ENCODE measurements at regions not wholly inside any gene's neighbourhood (a gene's known extent, or its start where the extent isn't known, plus 50 kb on each side); places are given as distances from the start of the nearest gene placed in this dataset.

DNA sequence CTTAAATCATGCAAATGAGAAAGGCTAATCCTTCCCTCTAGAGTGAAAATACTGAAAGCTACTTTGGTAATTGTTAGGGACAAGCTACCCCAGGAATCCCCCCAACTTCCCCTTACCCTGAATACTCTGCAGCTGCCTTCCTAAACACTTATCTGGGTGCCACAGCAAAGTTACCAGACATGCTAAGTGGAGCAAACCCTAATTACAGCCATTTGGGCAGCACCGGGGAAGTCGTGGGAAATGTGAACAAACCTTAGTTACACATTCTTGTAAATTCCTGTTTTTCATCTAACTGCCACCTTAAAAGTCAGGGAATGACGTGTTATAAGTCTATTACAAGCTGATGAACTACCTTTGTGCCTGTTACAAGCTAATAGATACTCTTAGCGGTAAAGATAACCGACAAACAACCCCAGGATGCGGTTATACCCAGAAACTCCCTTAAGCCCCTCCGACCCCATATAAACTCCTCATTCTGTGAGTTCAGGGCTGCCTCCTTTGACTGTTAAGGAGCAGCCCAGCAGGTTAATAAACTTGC lies 66.0 kb upstream of the PLAC8 start:
- TF ChIP-seq, protein P1, sequence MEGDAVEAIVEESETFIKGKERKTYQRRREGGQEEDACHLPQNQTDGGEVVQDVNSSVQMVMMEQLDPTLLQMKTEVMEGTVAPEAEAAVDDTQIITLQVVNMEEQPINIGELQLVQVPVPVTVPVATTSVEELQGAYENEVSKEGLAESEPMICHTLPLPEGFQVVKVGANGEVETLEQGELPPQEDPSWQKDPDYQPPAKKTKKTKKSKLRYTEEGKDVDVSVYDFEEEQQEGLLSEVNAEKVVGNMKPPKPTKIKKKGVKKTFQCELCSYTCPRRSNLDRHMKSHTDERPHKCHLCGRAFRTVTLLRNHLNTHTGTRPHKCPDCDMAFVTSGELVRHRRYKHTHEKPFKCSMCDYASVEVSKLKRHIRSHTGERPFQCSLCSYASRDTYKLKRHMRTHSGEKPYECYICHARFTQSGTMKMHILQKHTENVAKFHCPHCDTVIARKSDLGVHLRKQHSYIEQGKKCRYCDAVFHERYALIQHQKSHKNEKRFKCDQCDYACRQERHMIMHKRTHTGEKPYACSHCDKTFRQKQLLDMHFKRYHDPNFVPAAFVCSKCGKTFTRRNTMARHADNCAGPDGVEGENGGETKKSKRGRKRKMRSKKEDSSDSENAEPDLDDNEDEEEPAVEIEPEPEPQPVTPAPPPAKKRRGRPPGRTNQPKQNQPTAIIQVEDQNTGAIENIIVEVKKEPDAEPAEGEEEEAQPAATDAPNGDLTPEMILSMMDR (IDR thresholded peaks at IDR 0.05; ENCODE audit: low read depth, low read length) = no peak
- DNase-seq (ENCODE audit: low read depth, low spot score) = no peak
- CTCF ChIA-PET = no interaction called here
- H3K27me3 ChIP-seq (ENCODE audit: control insufficient read depth, insufficient read depth, low read length) = peaks cover 4% of the 10 kb centered on the region
- no peak overlapping the region for H3K27ac ChIP-seq (ENCODE audit: low read depth, low read length)
- H3K4me3 ChIP-seq (ENCODE audit: low read depth, low read length) = no peak overlapping the region
- H3K9me3 ChIP-seq (ENCODE audit: control insufficient read depth, insufficient read depth, low read length) = no peaks in the 10 kb centered on the region
- POLR2A ChIA-PET = no interaction called here

- TF ChIP-seq, protein P1 (IDR thresholded peaks at IDR 0.05; ENCODE audit: low read depth, low read length) = no peak
- ChIA-PET POLR2A (no interaction called here), CTCF (no interaction called here)
- Histone ChIP-seq H3K27me3 (ENCODE audit: control insufficient read depth, insufficient read depth, low read length) (peaks cover 4% of the 10 kb centered on the region), H3K9me3 (ENCODE audit: control insufficient read depth, insufficient read depth, low read length) (no peaks in the 10 kb centered on the region), H3K27ac (ENCODE audit: low read depth, low read length) (no peak overlapping the region), H3K4me3 (ENCODE audit: low read depth, low read length) (no peak overlapping the region)
- DNase-seq (ENCODE audit: low read depth, low spot score) = no peak
These were observed 64.7 kb upstream of the PLAC8 start for GRCh38 chr4:83179205-83179604.

GRCh38 chr4:83178029-83178428 lies 63.5 kb upstream of the PLAC8 start:
- H3K9me3 ChIP-seq (ENCODE audit: control insufficient read depth, insufficient read depth, low read length) = no peaks in the 10 kb centered on the region
- ChIA-PET CTCF (no interaction called here), POLR2A (no interaction called here)
- no peak overlapping the region for H3K4me3 ChIP-seq (ENCODE audit: low read depth, low read length)
- H3K27ac ChIP-seq (ENCODE audit: low read depth, low read length) = no peak overlapping the region
- H3K27me3 ChIP-seq (ENCODE audit: control insufficient read depth, insufficient read depth, low read length) = peaks cover 4% of the 10 kb centered on the region
- TF ChIP-seq, protein P1 (IDR thresholded peaks at IDR 0.05; ENCODE audit: low read depth, low read length) = no peak
- no peak for DNase-seq (ENCODE audit: low read depth, low spot score)

GRCh38 chr4:83177182-83177581 lies 62.7 kb upstream of the PLAC8 start:
- ChIA-PET CTCF (interaction anchor here (0.6 kb wide), 1 partner anchor 187 kb away, joined by 7 read pairs; no protein-coding TSS in a partner anchor), POLR2A (no interaction called here)
- Histone ChIP-seq H3K9me3 (ENCODE audit: control insufficient read depth, insufficient read depth, low read length) (no peaks in the 10 kb centered on the region), H3K27ac (ENCODE audit: low read depth, low read length) (no peak overlapping the region), H3K27me3 (ENCODE audit: control insufficient read depth, insufficient read depth, low read length) (peaks cover 7% of the 10 kb centered on the region), H3K4me3 (ENCODE audit: low read depth, low read length) (no peak overlapping the region)
- TF ChIP-seq, protein P1 (IDR thresholded peaks at IDR 0.05; ENCODE audit: low read depth, low read length) = no peak
- DNase-seq (ENCODE audit: low read depth, low spot score) = no peak

DNA sequence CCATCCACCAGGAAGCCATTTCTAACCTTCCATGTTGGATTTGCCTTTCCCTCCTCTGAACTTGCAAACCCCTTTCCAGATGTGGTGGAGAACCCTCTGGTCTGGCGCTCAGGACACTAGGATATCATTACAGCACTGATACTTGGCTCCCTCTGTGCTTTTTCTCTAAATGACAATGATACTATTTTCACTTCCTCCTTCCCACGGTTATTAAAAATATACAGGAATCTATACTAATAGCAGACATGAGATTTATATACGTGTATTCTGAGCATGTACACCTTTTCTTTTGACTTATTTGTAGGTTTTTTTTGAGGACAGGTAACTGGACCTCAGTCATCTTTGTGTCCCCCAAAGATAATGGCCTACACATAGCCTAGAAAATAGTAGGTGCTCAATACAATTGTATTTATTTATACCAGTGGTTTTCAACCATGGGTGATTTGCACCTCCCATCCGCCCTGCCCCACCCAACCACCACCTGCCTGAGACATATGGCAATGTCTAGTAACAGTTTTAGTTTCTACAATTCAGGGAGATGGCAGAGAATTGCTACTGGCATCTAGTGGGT lies 60.4 kb upstream of the PLAC8 start:
- Histone ChIP-seq H3K4me3 (ENCODE audit: low read depth, low read length) (no peak overlapping the region), H3K9me3 (ENCODE audit: control insufficient read depth, insufficient read depth, low read length) (no peaks in the 10 kb centered on the region), H3K27ac (ENCODE audit: low read depth, low read length) (no peak overlapping the region), H3K27me3 (ENCODE audit: control insufficient read depth, insufficient read depth, low read length) (peaks cover 7% of the 10 kb centered on the region)
- ChIA-PET CTCF (no interaction called here), POLR2A (no interaction called here)
- no peak for DNase-seq (ENCODE audit: low read depth, low spot score)
- TF ChIP-seq, protein P1 (IDR thresholded peaks at IDR 0.05; ENCODE audit: low read depth, low read length) = no peak
